Liver (tissue), 3 donors: ENCODE measurements at regions not wholly inside any gene's neighbourhood (a gene's known extent, or its start where the extent isn't known, plus 50 kb on each side); places are given as distances from the start of the nearest gene placed in this dataset.

ENCODE experiments used
- ATF3 ChIP-seq: IDR thresholded peaks from 2 replicates; pipeline ENCODE4 v1.6.1; 2016; ENCODE audit warnings: antibody characterized with exemption
- CTCF ChIP-seq: fragments of 150-350 bp; IDR thresholded peaks from 2 replicates; pipeline ENCODE4 v1.5.1; 2017; ENCODE audit warnings: improper control_type of control experiment, low read depth, low read length; ENCODE audit not compliant: missing input control
- EGR1 ChIP-seq, 2 donors: IDR thresholded peaks; 2 replicates each; pipeline ENCODE4 v1.6.1; 2016 to 2018; ENCODE audit warnings: antibody characterized with exemption in 2 of 2, low read depth in 2 of 2
- GABPA ChIP-seq, 2 donors: IDR thresholded peaks in 1 of 2; conservative IDR thresholded peaks in 1 of 2; 2 replicates each; pipeline ENCODE4 v1.6.1; 2016; ENCODE audit warnings: antibody characterized with exemption in 2 of 2, mild to moderate bottlenecking in 1 of 2, moderate library complexity in 1 of 2
- MAX ChIP-seq: IDR thresholded peaks from 2 replicates; pipeline ENCODE4 v1.6.1; 2016; ENCODE audit warnings: antibody characterized with exemption
- NR2F2 ChIP-seq: IDR thresholded peaks from 2 replicates; pipeline ENCODE4 v1.6.1; 2016; ENCODE audit warnings: antibody characterized with exemption
- RAD21 ChIP-seq, 2 donors: IDR thresholded peaks; 2 replicates each; pipeline ENCODE4 v1.6.1; 2016; ENCODE audit warnings: antibody characterized with exemption in 2 of 2, mild to moderate bottlenecking in 2 of 2
- REST ChIP-seq: IDR thresholded peaks from 2 replicates; pipeline ENCODE4 v1.6.1; 2016; ENCODE audit warnings: antibody characterized with exemption, mild to moderate bottlenecking
- RXRA ChIP-seq, 2 donors: IDR thresholded peaks; 2 replicates each; pipeline ENCODE4 v1.6.1; 2017 to 2018; ENCODE audit warnings: antibody characterized with exemption in 2 of 2, mild to moderate bottlenecking in 1 of 2
- SP1 ChIP-seq: IDR thresholded peaks from 2 replicates; pipeline ENCODE4 v1.6.1; 2018; ENCODE audit warnings: antibody characterized with exemption, mild to moderate bottlenecking
- TAF1 ChIP-seq: conservative IDR thresholded peaks from 2 replicates; pipeline ENCODE4 v1.6.1; 2016; ENCODE audit warnings: antibody characterized with exemption, mild to moderate bottlenecking
- donor health status: healthy.
- donor health status: healthy.

- TF ChIP-seq EGR1 (IDR thresholded peaks at IDR 0.05; ENCODE audit: low read depth in 2 of 2): no peak
- no peak for TF ChIP-seq CTCF
- TF ChIP-seq NR2F2: no peak
- no peak for TF ChIP-seq MAX
- no peak for TF ChIP-seq SP1
- TF ChIP-seq TAF1: no peak
- no peak for TF ChIP-seq RAD21 (IDR thresholded peaks at IDR 0.05)
- TF ChIP-seq RXRA (IDR thresholded peaks at IDR 0.05): no peak
- TF ChIP-seq REST: no peak
- TF ChIP-seq ATF3: no peak
- TF ChIP-seq GABPA (IDR thresholded peaks at IDR 0.05 in 1 of 2, conservative IDR thresholded peaks at IDR 0.05 in 1 of 2): no peak
Measured at GRCh38 chr13:103195762-103196161, 129.5 kb upstream of the SLC10A2 start.
